Kidney capillary endothelial cell (primary cell): ENCODE measurements at regions not wholly inside any gene's neighbourhood (a gene's known extent, or its start where the extent isn't known, plus 50 kb on each side); places are given as distances from the start of the nearest gene placed in this dataset.
"Not testable (repeated sequence)": the region's sequence is repeated elsewhere in the genome, so short reads cannot be mapped to it uniquely, and the experiment has no call there.

Experiments used
- DNase-seq: peaks from one replicate; pipeline ENCODE4 v3.0.0-alpha.2; 2018; ENCODE audit warnings: low spot score

DNA sequence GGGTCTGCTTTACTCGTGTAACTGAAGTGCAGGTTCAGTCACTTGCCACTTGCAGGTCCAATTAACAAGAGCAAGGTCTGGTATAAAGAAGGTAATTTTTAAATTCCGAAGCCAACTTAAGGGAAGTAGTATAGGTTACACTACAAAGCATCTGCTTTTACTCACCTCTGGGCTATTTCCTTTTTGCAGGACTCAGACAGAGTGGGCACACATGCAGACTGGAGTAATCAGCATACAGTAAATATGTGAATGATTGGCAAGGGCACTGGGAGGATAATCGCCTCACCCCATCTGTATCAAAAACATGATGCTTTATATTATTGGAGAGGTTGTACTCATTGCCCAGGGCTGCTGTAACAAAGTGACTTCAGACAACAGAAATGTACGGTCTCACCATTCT is 160.1 kb upstream of the CDH5 start:
- DNase-seq = peak; percentile 12

DNA sequence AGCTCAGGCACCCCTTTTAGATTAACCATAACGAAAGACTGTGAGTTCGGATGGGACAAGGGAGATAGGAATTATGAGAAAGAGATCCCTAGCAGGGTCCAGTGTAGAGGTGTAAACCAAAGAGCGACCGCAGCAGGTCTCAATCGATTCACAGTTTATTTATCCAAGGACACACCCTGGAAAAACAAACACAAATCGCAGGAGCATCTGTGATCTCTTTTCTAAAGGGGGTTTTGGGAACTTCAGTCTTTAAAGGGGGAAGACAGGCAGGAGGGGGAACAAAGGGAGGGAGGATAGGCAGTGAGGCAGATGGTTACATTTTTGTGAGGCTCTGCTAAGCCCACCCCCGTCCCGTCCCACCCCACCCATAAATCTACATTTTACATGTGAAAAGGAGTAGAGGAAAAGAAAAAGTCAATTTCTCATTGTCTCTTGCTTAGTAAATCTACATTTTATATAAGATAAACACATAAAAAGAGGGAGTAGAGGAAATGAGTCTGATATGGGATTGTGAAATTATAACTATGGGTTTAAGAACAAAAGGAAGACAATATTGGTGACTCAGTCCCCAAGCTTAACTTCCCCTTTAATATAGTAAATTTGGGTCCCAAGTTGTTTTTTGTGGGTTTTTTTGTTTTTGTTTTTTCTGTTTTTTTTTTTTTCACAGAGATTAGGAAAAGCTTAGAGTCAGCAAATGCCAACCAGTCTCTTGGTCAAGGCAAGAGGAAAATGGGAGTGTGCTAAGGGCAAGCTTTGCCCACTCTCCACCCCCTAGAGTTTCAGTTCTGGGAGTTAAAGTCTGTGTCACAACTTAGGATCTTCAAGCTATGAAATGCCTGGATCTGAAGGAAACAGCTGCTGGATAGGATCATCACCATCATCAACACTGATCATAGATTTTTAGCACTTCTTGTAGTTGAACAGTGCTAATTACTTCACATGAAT is 160.9 kb upstream of the CDH5 start:
- DNase-seq = peak; percentile 7

DNA sequence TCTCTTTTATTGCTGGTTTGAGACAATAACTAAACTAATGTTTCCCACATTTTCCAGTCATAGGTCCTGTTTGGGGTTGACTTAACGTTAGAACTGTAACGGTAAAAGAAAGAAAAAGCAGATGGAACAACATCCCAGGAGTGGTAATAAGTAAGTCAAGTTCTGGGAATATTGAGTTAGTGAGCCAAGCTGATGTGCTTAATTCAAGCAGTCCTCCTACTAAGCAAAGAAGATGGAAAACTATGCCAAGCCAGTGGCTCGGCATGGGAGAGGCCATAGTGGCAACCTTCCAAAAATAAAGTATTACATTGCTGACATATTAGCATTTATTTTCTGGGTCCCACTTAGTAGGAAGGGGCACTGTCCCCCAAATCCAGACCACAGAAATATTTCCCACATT is 161.7 kb upstream of the CDH5 start:
- DNase-seq = no peak

DNA sequence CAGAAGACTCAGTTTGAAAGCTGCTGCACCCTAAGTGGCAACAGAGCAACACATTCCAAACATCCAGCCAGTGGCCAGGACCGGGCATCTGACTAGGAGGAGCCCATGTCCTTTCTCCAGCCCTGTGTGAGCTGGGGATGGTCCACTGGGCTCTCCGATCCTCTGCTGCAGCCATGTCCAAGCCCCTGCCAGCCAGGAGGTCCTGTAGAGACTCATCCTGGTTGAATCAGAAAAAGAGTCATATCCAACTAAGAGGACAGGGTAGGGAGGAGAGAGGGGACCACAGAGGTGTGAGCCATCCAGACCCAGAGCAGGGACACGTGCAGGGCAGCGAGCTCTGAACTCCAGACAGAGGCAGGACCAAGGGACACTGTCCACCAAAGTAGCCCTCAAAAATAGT is 163.0 kb upstream of the CDH5 start:
- DNase-seq = no peak

DNA sequence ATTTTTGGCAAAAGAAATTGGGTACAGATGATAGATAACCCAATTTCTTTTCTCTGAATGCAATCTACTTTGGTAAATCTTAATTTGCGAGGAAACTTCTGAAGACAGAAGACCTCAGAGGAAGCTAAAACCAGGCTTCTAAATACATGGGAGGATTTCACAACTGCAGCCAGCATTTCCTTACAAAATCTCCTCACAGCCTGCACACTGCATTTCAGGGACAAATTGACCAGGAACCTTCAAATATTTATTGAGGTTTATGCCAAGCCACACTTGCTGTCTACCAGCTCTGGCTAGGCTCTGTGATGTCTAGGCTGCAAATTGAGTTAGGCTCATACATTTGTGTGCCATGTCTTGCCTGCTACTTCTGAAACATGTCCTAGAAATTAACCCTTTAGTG is 167.3 kb upstream of the CDH5 start:
- no peak for DNase-seq

DNA sequence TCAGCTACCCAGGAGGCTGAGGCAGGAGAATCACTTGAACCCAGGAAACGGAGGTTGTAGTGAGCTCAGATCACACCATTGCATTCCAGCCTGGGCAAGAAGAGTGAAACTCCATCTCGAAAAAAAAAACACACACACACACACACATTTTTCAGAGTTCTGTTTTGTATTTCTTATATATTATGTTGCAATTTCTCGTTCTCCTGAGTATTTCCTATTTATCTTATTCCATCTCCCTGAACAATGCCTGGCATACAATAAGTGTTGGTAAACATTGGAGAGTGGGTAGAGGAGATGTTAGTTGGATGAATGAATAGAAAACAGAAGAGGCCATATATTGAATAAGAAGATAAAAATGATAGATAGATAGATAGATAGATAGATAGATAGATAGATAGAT is 167.8 kb upstream of the CDH5 start:
- DNase-seq = no peak

DNA sequence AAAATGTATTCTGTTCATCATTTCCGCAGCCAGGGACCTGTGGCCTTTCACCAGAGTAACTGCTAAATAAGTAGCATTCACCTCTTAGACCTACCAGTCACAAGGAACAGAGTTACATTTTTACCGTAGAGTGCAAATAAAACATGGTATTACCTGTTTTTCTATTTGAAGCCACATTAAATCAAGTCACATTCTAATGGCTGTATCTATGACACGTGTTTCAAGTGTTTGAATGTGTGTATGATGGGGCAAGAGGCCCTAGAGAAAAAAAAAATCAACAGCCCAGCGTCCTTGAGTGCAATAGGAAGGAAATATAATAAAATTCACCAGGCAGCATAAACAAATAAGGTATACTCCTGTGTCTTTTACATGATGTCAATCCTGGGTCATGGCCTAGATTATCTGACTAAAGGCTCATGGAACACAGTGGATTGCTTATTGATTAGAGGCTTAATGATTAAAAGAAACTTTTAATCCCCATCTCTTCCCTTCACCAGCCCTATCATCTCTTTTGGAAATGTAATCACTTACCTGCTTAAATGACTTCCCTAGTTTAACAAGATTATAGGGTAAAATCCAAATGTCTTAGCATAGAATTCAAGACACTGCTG is 168.7 kb upstream of the CDH5 start:
- DNase-seq = no peak

DNA sequence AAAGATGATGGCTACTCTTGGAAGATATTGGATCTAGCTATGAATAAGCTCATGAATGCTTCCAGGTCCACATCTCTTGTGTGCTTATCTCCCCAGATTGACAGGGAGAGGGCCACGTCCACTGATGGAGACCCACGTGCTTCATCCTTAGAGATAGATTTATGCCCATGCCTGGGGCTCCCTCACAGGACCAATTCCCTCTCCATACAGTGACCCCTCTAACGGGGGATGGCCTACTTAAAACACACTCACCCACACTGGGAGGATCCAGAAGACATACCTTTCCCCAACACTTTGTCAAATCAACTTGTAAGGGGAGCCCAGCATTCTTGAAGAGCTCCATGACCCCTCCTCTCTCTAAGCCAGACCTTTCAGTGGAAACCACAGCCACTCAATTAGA is 169.7 kb upstream of the CDH5 start:
- DNase-seq = no peak

DNA sequence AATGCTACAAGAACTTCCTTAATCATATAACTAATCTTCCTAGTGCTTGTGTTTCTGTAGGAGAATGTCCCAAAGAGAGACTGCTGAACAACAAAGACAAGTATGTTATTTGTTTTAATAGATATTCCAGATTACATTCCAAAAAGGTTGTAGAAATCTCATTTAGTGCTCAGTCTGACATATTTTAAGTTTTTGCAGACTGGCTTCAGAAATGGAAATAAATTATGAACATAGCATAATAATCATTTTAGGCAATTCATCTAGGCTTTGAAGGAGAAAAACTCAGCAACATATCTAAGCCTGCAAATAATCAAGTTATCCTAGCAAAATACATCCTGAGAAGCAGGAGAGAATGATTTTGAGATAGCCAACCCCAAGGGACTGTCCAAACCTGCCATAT is 171.6 kb upstream of the CDH5 start:
- DNase-seq = no peak

DNA sequence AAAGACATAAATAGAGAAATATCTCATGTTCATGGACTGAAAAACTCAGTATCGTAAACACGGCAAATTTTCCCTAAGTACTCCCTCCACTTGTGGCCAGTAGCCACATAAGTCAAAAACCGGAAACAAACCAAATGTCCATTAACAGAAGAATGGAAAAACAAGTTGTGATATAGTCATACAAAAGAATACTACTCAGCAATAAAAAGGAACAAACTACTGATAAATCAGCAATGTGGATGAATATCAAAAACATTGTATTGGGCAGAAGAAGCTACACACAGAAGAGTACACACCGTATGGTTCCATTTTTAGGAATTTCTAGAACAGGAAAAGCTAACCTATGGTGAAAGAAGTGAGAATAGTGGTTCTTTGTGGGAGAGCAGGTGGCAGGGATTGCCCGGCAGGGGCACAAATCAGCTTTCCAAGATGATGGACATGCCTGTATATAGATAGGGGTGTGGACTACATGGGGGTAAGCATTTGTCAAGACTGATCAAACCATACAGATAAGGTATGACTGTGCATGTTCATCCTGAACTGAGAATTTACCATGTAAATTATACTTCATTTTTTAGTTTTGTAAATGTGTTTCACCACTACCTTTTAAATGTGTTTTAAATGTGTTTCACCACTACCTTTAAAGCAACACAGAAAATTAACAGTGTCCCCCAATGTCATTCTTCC is 172.8 kb upstream of the CDH5 start:
- no peak for DNase-seq

DNA sequence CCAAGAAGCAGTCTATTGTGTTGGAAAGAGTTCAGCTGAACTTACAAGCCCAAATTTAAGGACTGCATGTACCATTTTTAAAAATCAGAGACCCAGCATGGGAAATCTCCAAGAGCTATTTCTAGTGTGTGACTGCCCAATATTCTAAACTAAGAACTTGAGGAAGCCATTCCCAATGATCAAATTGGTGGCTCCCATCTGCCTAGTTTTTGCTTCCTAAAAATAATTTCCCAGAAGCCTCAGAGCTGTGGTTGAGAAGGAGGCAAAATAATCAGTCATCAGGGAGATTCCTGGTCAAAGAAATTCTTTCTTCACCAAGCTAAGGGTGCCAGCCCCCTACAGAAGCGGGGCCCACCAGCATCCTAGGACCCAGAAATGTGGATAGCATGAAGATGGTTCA is 176.1 kb upstream of the CDH5 start:
- no peak for DNase-seq

DNA sequence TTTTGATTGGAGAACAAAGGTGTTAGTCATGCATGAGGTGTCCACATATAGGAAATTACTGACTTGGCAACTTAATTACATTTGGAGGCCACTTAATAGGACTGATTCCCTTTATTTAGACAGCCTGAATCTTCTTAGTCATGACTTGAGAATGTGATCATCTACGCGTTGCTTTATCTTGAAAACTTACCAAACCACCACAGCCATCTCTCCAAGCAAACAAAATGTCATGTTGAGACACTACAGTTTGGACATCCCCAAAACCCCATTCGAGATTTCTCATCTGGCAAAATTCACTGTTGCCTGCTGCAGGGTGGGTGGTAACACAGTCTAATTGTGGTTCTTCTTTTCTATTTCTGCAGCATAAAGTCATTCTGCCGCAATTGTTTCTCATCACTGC is 176.5 kb upstream of the CDH5 start:
- DNase-seq = peak; percentile 15

DNA sequence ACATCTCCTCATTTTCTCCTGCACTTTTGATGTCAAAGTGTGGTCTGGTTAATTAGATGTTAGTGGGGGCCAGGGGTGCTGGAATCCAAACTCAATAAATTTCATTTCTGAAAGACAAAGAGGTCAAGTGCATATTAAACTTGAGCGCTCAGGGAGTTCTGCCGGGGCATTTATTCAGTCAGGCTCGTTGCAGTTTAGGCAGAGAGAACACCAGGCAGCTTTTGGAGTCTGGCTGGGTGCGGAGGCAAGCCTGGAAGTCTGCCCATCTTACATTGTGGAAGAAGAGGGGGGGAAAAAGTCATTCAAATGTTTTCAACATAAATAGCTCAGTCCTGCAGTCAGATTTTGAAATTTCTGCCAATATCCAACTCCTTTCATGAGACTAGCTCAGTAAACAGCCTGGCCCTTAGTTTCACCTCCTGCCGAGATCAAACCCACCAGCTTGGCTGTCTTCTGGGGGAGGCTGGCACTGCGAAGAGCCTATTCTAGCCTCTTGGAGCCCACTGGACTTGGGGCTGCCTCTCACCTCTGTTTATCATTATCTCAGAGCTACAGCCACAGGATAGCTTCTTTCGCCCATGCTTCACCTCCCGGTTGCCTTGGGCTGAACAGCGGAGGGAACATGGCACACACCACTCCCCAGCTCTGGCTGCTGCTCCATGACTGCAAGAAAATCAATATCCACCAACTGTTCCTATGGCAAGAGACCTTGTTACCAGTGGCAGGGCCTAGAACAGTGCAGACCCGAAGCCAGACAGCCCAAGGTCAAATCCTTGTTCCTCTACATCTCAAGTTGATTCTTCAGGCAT is 177.4 kb upstream of the CDH5 start:
- DNase-seq = no peak

DNA sequence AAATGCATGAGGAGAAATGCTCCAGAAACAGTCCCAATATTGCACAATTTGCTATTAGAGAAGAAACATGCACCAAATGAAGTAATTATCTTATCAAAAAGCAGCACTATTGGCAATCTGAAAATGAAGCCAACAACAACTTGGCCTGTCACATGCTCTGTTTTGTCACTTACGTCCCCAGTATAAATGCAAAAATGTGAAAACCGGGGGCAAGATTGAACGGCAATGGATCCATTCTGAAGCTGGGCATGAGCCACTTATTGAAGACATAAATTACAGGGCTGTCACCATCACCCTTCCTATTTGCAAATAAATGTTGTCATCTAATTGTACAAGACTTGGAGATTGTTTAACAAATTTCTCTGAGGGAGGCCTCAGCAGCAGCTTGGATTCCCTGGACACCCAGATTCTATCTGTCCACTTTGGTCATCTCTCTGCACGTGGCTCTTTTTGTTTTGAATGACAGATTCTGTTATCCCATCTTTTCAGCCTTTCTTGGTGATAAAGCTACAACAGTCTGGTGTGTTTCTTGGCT is 180.2 kb upstream of the CDH5 start:
- DNase-seq = no peak

DNA sequence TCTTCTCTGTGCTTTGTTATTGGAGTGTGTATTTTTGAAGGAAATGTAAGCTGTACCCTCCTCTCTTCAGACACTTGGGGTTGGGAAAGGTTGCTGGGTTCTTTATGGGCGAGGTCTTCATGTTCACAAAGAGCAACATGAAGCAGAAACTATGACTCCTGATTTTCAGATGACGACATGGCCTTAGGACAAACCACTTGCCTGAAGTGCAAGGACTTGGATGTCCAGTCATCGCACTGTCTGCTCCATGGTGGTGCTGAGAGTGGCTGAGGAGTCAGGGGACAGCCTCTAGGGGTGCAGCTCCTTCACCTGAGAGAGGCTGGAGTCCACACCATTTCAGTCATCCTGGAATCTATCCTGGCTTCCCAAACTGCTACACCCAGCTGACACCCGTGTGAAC is 183.9 kb upstream of the CDH5 start:
- no peak for DNase-seq

DNA sequence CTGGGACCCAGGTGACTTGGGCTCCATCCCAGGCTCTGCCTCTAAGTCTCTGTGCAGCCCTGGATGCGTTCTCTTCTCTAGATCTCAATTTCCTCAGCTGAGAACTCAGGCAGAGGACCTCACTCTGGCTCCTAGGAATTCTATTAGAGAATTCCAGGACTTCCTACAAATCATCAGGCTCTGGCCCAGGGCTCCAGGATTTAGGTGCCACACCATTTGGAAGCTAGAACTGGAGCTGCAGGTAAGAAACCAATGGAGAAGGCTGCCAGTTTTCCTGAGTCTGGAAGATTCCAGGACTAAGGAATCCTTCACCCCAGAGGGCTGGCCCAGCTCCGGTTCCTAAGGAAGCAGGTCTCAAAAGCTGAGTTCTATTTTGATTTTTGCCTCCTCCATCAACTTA is 189.8 kb upstream of the CDH5 start:
- DNase-seq = no peak

DNA sequence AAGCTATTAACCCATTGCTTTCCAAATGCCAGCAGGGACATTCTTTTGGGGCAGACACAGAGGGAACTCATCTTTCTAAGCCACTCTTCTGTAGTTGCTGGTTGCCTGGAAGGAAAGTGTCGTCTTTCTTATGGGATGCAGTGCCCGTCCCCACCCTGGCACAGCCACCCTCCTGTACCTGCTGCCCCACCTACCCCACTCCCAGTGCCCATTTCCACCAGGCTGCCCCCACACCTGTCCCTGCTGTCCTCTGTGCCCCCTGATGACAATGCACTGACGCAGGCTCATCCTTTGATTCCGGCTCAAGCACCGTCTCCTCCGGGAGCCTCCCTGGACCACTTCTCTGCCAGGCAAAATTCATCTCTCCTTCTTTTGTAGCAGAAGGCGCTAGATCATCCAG is 190.4 kb upstream of the CDH5 start:
- DNase-seq = no peak

DNA sequence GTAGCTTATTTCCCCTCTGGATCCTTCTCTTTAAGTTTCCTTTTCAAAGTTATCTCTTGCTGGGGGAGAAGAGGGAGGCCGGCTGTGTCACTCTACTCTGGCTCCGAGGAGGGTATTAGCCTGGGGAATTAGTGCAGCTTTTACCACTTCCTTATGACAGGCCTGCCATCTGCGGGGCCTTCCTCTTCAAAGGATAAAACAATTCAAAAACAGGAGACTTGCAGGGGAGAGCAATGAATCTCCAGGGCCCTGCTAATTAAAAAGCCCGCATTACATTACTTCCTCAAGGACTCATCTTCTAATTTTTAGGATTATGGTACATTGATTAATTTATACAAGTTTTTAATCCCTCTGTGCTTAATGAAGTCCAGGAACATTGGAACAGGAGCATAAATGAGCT is 190.9 kb upstream of the CDH5 start:
- DNase-seq = no peak

DNA sequence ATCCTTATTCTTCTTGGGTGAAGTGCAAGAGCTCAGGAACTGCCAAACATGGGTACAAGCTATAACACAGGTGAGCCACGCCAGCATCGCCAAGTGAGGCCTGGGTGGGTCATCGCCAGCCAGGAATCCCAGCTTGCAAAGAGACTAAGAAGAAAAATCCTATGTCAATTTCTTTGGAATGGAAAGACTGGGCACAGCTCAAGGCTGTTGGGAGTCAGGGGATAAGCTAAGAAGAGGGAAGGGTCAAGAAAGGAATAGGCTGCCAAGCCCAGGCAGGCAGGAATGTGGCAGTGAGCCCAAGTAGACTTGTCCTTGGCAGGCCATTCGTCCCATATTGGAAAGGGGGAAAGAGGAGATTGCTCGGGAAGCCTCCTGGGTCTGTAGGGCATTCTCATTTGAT is 191.4 kb upstream of the CDH5 start:
- DNase-seq = no peak

DNA sequence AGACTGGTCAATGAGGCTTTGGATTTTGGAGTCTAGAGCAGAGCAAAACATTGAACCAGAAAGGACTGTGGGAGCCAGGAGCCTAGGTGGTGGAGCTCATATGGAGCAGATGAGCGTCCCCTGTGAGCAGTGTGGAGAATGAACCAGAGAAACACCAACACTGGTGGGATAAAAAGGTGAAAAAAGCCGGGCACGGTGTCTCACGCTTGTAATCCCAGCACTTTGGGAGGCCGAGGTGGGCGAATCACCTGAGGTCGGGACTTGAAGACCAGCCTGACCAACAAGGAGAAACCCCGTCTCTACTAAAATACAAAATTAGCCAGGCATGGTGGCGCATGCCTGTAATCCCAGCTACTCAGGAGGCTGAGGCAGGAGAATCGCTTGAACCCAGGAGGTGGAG is 192.7 kb upstream of the CDH5 start:
- not testable (repeated sequence) for DNase-seq

DNA sequence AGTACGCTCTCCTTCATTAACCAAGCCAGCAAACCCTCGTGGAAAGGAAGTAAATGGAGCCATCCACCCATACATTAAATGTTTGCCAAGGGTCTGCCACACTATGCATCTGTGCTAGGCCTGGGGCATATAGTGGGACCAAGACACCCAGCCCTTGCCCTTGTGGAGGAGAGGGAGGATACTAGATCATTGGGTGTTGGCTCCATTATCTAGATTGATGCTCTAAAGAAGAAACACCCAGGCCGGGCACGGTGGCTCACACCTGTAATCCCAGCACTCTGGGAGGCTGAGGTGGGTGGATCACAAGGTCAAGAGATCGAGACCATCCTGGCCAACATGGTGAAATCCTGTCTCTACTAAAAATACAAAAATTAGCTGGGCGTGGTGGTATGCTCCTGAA is 193.3 kb upstream of the CDH5 start:
- not testable (repeated sequence) for DNase-seq

DNA sequence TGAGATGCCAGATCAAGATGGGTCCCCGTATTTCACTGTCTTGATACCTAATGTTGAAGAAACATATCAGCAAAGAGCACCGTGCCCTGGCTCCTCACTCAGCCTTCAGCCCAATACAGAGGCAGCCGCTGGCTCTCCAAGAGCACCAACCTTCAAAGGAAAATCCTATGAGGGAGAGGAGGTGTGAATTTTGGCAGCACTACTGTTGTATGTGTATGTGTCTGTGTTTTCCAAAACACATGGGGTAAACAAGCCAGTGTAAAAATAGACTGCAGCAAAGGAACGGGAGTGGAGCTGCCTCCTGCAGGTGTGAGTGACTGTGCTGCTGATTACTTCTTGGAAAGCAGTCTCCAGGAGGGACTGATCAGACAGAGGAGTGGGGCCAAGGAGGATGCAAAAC is 194.0 kb upstream of the CDH5 start:
- DNase-seq = no peak
